GM20431 (cell line): ENCODE measurements at regions not wholly inside any gene's neighbourhood (a gene's known extent, or its start where the extent isn't known, plus 50 kb on each side); places are given as distances from the start of the nearest gene placed in this dataset.

Experiments used
- in situ Hi-C: fragments of 300-500 bp; cut with MseI, MboI; formaldehyde crosslinking; loops from one replicate; pipeline ENCODE4 v1.15.0; 2020; ENCODE audit warnings: low sequenced_read_pairs; ENCODE audit not compliant: unreplicated experiment

- in situ Hi-C loops: no loop called here
Measured at GRCh38 chr5:54602475-54602874, 84.9 kb downstream of the SNX18 start.

- in situ Hi-C loops: no loop called here
Measured at GRCh38 chr5:54601411-54602230, 84.1 kb downstream of the SNX18 start.
